ENCODE measurements at regions not wholly inside any gene's neighbourhood (a gene's known extent, or its start where the extent isn't known, plus 50 kb on each side); places are given as distances from the start of the nearest gene placed in this dataset.

- POLR2A ChIA-PET: no interaction called here
- DNase-seq (ENCODE audit: low read depth, low spot score) (no peak), ATAC-seq (no peak), FAIRE-seq (no peak)
- H4K20me1 ChIP-seq (ENCODE audit: control insufficient read depth, insufficient read depth): no peaks in the 10 kb centered on the region
- CTCF ChIA-PET: no interaction called here
- SMC1A ChIA-PET (ENCODE audit: uncharacterized antibody, unreplicated experiment): interaction anchor here (1.0 to 1.1 kb wide), 2 partner anchors 10 to 12 kb away, joined by 3 to 4 read pairs; no protein-coding TSS in a partner anchor
- no peak overlapping the region for H3K9ac ChIP-seq (ENCODE audit: control insufficient read depth, insufficient read depth, low read length)
- no peaks in the 10 kb centered on the region for H3K27me3 ChIP-seq (replicated peaks in 1 of 2; ENCODE audit: control insufficient read depth in 2 of 2, insufficient read depth in 2 of 2, low read length in 1 of 2)
- intact Hi-C loops (cut with micrococcal nuclease; ENCODE audit: unreplicated experiment): no loop called here
- no peaks in the 10 kb centered on the region for H3K36me3 ChIP-seq (ENCODE audit: control insufficient read depth in 2 of 2, insufficient read depth in 2 of 2, low read length in 1 of 2)
- no peak for TF ChIP-seq ETV6 (conservative IDR thresholded peaks at IDR 0.05 in 1 of 2, IDR thresholded peaks at IDR 0.05 in 1 of 2; ENCODE audit: borderline replicate concordance in 1 of 2, low read depth in 1 of 2)
- TF ChIP-seq E4F1 (IDR thresholded peaks at IDR 0.05; ENCODE audit: borderline replicate concordance, partially characterized antibody): no peak
- TF ChIP-seq RELB (IDR thresholded peaks at IDR 0.05; ENCODE audit: low read depth): no peak
- no peak for TF ChIP-seq DPF2 (IDR thresholded peaks at IDR 0.05)
- TF ChIP-seq ZBED1 (IDR thresholded peaks at IDR 0.05; ENCODE audit: borderline replicate concordance): no peak
- no peak for TF ChIP-seq BCL3 (IDR thresholded peaks at IDR 0.05; ENCODE audit: borderline replicate concordance, insufficient read depth, low read depth, low read length, poor library complexity, severe bottlenecking)
- TF ChIP-seq TCF7 (IDR thresholded peaks at IDR 0.05; ENCODE audit: borderline replicate concordance): no peak
- in situ Hi-C loops (cut with MboI): no loop called here
- no peaks in the 10 kb centered on the region for H3K4me1 ChIP-seq (ENCODE audit: control insufficient read depth, insufficient read depth, low read length)
- H3K27ac ChIP-seq (ENCODE audit: control insufficient read depth, insufficient read depth): no peak overlapping the region
- no peak overlapping the region for H3K4me3 ChIP-seq
- RAD21 ChIA-PET (ENCODE audit: unreplicated experiment): no interaction called here
- no peak overlapping the region for H3K4me2 ChIP-seq (ENCODE audit: control insufficient read depth, insufficient read depth)
- BruUV-seq (replicated peaks): no TSS peak
- 19% methylated on average over 2 of the region's 2 CpGs for WGBS (ENCODE audit: insufficient coverage, insufficient replicate concordance, low lambda C conversion rate, missing lambda C conversion rate)
- H2AFZ ChIP-seq (ENCODE audit: control insufficient read depth, low read depth, low read length): no peak overlapping the region
- no peaks in the 10 kb centered on the region for H3K9me3 ChIP-seq (replicated peaks; ENCODE audit: control insufficient read depth, insufficient read depth, low read length)
- no peaks in the 10 kb centered on the region for H3K79me2 ChIP-seq (ENCODE audit: control insufficient read depth, insufficient read depth, low read length)
Measured at GRCh38 chr13:64239372-64239771, 2823.7 kb upstream of the PCDH20 start.
